ENCODE measurements at regions not wholly inside any gene's neighbourhood (a gene's known extent, or its start where the extent isn't known, plus 50 kb on each side); places are given as distances from the start of the nearest gene placed in this dataset.

DNA sequence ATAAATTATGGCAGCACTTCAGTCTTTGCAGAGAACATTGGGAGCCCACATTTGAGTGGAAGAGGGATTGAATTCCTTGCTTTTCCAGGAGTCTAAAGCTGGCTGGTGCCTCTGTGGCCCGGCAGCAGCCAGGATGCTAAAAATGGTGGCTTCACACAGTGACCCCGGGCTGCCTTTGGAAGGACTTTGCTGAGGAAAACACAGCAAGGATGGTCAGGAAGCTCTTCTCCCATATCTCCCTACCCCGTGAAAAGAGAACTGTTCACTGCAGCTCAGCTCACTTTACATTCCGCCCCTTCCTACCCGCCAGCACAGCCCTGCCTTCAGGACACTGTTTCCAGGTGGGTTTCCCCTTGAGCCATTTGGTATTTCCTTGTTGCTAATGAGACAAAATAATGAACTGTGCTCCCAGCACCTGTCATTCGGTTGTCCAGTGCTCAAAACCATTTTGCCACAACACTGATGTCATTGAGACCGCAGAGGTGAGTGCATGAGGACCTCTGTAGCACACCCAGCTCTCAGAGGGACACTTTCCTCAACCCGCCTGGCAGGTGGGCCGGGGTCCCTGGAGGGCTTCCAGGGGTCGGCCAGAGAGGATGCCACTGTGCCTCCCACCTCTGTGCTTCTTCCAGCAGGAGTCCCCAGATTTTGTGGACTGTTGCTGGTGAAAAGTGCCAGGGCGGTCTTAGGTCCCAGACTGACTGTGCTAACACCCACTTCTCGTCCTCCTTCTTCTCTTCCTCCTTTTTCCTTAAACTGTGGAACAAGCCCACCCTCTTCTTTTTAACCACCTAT, 255.7 kb upstream of the PPP2R2D start:
- no peaks in the 10 kb centered on the region for H3F3A ChIP-seq (ENCODE audit: control insufficient read depth, insufficient read depth)
- H3K4me1 ChIP-seq (ENCODE audit: control insufficient read depth, low read length) = no peaks in the 10 kb centered on the region
- no peak overlapping the region for H3K4me3 ChIP-seq (ENCODE audit: low read length)
- no peak overlapping the region for H3K4me2 ChIP-seq (ENCODE audit: low read length)
- H3K27me3 ChIP-seq (ENCODE audit: control insufficient read depth, low read length) = no peaks in the 10 kb centered on the region
- H4K20me1 ChIP-seq (ENCODE audit: control insufficient read depth, insufficient read depth, low read depth, low read length) = no peaks in the 10 kb centered on the region
- H3K9me3 ChIP-seq (ENCODE audit: control insufficient read depth, insufficient read depth, low read length) = no peaks in the 10 kb centered on the region
- no peaks in the 10 kb centered on the region for H3K9me2 ChIP-seq (replicated peaks; ENCODE audit: control insufficient read depth, low read length)
- no peaks in the 10 kb centered on the region for H3K79me2 ChIP-seq (ENCODE audit: control insufficient read depth, low read length)
- TF ChIP-seq, protein P1, sequence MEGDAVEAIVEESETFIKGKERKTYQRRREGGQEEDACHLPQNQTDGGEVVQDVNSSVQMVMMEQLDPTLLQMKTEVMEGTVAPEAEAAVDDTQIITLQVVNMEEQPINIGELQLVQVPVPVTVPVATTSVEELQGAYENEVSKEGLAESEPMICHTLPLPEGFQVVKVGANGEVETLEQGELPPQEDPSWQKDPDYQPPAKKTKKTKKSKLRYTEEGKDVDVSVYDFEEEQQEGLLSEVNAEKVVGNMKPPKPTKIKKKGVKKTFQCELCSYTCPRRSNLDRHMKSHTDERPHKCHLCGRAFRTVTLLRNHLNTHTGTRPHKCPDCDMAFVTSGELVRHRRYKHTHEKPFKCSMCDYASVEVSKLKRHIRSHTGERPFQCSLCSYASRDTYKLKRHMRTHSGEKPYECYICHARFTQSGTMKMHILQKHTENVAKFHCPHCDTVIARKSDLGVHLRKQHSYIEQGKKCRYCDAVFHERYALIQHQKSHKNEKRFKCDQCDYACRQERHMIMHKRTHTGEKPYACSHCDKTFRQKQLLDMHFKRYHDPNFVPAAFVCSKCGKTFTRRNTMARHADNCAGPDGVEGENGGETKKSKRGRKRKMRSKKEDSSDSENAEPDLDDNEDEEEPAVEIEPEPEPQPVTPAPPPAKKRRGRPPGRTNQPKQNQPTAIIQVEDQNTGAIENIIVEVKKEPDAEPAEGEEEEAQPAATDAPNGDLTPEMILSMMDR (IDR thresholded peaks at IDR 0.05; ENCODE audit: low read depth, low read length, poor library complexity, severe bottlenecking) = no peak
- no peak for TF ChIP-seq EZH2phosphoT487 (IDR thresholded peaks at IDR 0.05; ENCODE audit: borderline replicate concordance, low read length)
- no peak overlapping the region for H3K27ac ChIP-seq (ENCODE audit: low read depth, low read length)
- no peaks in the 10 kb centered on the region for H3K36me3 ChIP-seq (ENCODE audit: control insufficient read depth, low read length)

DNA sequence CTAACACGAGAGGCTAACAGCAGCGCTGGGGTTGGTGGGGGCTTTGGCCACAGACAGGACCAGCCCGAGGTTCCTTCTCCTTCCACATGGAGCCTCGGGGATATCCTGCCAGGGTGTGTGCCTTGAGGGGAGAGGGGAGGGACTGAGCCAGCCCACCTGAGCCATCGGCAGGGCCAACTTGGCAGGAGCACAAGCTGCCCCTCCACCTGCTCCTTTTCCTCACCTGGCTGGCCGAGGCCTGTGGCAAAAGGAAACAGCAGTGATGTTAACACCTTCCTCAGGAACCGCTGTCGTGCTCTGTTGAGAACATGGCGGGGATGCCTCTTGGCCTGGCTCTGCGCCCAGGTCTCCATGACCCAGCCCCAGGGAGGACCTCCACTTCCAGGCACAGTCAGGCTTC, 255.1 kb upstream of the PPP2R2D start:
- Histone ChIP-seq H3F3A (ENCODE audit: control insufficient read depth, insufficient read depth) (no peaks in the 10 kb centered on the region), H3K4me2 (ENCODE audit: low read length) (no peak overlapping the region), H3K79me2 (ENCODE audit: control insufficient read depth, low read length) (no peaks in the 10 kb centered on the region), H3K9me2 (replicated peaks; ENCODE audit: control insufficient read depth, low read length) (no peaks in the 10 kb centered on the region), H3K4me3 (ENCODE audit: low read length) (no peak overlapping the region), H3K9me3 (ENCODE audit: control insufficient read depth, insufficient read depth, low read length) (no peaks in the 10 kb centered on the region), H4K20me1 (ENCODE audit: control insufficient read depth, insufficient read depth, low read depth, low read length) (no peaks in the 10 kb centered on the region), H3K27ac (ENCODE audit: low read depth, low read length) (no peak overlapping the region), H3K36me3 (ENCODE audit: control insufficient read depth, low read length) (no peaks in the 10 kb centered on the region), H3K27me3 (ENCODE audit: control insufficient read depth, low read length) (no peaks in the 10 kb centered on the region), H3K4me1 (ENCODE audit: control insufficient read depth, low read length) (no peaks in the 10 kb centered on the region)
- TF ChIP-seq, protein P1 (IDR thresholded peaks at IDR 0.05; ENCODE audit: low read depth, low read length, poor library complexity, severe bottlenecking) = no peak
- TF ChIP-seq EZH2phosphoT487 (IDR thresholded peaks at IDR 0.05; ENCODE audit: borderline replicate concordance, low read length) = no peak

DNA sequence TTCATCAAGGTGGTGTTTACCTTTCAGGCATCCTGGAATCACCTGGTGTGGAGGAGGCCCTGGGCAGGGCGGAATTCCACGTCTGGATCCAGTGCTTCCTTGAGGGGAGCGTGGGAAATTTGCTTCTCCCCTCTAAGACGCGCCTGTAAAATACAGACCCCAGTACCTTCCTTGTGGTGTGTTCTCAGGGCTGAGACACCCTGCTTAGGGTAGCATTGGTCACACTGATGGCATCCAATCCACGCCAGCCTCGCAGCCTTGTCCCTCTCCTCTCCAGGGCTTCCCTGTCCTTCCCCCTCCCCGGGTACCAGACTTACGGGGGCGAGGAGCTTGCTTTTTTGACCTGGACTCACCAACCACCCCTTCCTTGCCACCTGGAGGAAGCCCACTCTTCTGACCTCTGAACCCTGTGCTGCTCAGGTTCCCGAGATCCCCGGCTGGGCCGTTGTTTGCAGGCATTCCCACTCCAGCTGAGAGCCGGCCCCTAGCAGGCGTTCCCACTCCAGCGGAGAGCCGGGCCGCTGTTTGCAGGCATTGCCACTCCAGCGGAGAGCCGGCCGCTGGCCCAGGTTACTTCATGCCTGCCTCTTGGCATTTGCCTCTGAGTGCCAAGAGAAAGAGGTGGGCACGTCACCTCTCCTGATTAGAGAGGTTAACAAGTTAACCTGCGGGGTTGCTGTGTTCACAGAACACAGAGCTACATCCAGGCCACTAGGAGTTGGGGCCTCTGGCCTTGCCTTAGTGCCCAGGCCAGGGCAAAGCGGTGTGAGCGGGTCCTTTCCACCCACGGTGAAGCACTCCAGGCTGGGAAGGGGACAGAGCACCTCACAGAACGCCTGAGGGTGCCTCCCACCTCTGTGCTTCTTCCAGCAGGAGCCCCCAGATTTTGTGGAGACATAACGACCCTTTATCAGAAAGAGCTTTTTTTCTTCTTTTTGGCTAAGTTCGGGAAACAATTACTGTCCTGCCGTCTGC, 254.0 kb upstream of the PPP2R2D start:
- no peaks in the 10 kb centered on the region for H3K4me1 ChIP-seq (ENCODE audit: control insufficient read depth, low read length)
- H3F3A ChIP-seq (ENCODE audit: control insufficient read depth, insufficient read depth) = no peaks in the 10 kb centered on the region
- no peaks in the 10 kb centered on the region for H3K9me2 ChIP-seq (replicated peaks; ENCODE audit: control insufficient read depth, low read length)
- no peaks in the 10 kb centered on the region for H3K79me2 ChIP-seq (ENCODE audit: control insufficient read depth, low read length)
- H3K36me3 ChIP-seq (ENCODE audit: control insufficient read depth, low read length) = no peaks in the 10 kb centered on the region
- no peaks in the 10 kb centered on the region for H4K20me1 ChIP-seq (ENCODE audit: control insufficient read depth, insufficient read depth, low read depth, low read length)
- no peaks in the 10 kb centered on the region for H3K9me3 ChIP-seq (ENCODE audit: control insufficient read depth, insufficient read depth, low read length)
- no peak overlapping the region for H3K4me2 ChIP-seq (ENCODE audit: low read length)
- H3K27ac ChIP-seq (ENCODE audit: low read depth, low read length) = no peak overlapping the region
- TF ChIP-seq, protein P1 (IDR thresholded peaks at IDR 0.05; ENCODE audit: low read depth, low read length, poor library complexity, severe bottlenecking) = no peak
- TF ChIP-seq EZH2phosphoT487 (IDR thresholded peaks at IDR 0.05; ENCODE audit: borderline replicate concordance, low read length) = no peak
- H3K27me3 ChIP-seq (ENCODE audit: control insufficient read depth, low read length) = no peaks in the 10 kb centered on the region
- no peak overlapping the region for H3K4me3 ChIP-seq (ENCODE audit: low read length)

Data from DOHH2 (cell line).